Stimulated activated CD8-positive, alpha-beta memory T cell treated with anti-CD3 and anti-CD28 coated beads, Interleukin-4, amount 100 ng/mL, for 24 hours (primary cell): ENCODE measurements at regions not wholly inside any gene's neighbourhood (a gene's known extent, or its start where the extent isn't known, plus 50 kb on each side); places are given as distances from the start of the nearest gene placed in this dataset.
A peak's percentile ranks its signal among the peaks of the same experiment; 100 is the strongest.
"Not testable (repeated sequence)": the region's sequence is repeated elsewhere in the genome, so short reads cannot be mapped to it uniquely, and the experiment has no call there.

ENCODE experiments used
- DNase-seq: peaks from one replicate; pipeline ENCODE4 v3.0.0-alpha.2; 2020; ENCODE audit warnings: low read depth

GRCh38 chr21:31819692-31820091, 53.1 kb upstream of the HUNK start:
- not testable (repeated sequence) for DNase-seq

- DNase-seq, result not testable (repeated sequence)
Measured at GRCh38 chr21:31814356-31814755, 58.5 kb upstream of the HUNK start.

DNA sequence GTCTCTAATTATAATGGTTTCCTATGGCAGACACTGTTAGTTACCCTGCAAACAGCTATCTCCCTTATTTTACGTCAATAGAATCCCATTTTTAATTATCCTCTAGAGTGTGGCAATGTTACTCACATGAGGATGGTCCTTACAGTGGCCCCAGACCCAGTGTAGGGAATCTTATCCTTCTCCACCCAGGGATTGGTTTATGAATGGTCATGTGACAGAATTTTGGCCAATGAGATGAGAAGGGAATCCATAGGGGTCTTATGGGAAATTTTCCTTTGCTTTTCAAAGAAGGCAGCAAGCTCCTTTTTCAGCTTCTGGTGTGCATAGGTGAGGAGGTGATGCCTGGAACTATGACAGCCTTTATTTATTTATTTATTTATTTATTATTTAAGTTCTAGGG, 59.0 kb upstream of the HUNK start:
- no peak for DNase-seq

- DNase-seq, result no peak
Measured at GRCh38 chr21:31804008-31804394, 68.8 kb upstream of the HUNK start.

DNA sequence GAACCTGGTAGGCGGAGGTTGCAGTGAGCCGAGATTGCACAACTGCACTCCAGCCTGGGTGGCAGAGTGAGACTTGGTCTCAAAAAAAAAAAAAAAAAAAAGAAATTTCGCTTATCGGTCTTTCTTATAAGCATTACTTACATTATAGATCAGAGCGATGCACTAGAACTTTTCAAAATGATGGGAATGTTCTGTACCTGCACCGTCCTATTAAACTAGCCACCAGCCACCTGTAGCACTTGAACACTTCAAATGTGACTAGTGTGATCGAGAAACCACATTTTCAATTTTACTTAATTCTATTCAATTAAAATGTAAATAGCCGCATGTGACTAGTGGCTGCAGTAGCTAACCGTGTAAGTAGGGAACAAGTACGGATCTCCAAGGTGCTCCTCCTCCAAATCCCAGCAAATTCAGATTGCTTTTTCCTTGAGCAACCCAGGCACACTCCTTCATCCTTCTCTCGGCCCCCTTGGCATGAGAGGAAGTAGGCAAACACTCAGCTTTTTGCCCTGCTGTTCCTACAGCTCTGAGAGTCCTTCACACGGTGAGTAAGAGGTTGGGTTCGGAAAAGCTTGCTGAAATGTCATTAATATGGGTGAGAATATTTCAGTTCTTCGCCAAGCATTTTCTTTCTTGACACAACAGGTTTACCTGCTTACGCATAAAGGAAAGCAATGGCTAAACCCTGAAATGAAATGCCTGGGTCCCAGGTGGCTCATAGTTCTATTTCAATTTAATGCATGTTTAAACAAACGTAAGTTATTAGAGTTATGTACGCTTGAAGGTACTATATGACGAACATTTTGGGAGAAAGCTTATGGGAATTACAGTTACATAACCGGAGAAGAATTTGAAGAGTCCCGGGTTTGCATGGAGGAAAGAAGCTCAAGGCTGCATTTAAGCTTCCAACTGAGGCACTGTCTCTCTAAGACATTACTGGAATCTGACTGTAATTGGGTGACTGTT, 69.5 kb upstream of the HUNK start:
- DNase-seq, result no peak

DNA sequence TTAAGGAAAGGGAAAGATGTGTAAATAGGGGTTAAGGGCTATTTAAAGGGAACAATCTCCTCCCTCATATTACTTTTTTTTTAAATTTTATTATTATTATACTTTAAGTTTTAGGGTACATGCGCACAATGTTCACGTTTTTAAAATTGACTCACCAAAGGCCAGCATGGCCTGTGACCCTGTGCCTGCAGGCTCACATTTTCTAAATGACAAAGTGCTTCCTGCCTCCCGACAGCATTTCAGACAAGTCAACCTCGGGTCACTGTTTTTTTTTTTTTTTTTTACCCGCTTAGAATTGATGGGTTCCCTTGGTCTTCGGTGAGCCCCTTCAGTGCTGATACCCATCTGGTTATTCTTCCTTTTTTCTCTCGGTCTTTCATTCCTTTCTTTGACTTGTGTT, 70.4 kb upstream of the SCAF4 start:
- no peak for DNase-seq

- no peak for DNase-seq
Measured at GRCh38 chr21:31801551-31802219, 69.8 kb upstream of the SCAF4 start.

DNA sequence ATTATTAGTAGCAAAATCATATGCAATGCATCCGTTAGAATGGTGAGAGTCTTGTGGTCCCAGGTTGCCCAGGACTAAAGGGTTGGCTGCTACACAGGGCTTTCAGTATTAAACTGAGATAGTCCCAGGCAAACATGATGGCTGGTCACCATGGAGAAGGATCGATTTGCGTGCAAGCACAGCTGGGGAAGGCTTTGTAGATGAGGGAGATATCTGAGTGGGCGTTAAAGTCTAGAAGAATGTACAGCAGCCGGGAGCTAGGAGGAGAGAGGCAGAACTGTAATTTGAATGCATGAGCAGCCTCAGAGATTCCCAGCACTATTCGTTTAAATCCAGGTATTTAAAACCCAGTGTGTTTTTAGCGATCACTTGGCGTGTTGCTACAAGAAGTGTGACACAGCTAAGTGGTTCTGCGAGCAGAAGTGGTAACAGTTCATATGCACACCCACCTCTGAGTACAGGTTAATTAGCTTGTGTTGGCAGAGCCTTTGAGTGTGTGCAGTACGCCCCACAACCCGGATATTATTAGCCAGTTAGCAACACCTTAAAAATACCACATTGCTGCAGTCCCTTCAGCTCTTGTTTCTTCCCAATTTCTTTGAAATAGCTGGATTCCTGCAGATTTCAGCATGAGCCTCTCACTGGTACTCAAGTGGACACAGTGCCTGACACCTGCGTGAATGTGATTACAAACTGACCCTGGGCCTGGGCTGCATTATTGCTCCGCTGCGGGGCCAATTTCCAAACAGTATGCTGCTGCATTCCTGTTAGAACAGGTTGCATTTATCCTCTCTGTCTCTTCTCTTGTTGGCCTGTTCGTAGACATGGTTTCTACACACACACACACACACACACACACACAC, 67.2 kb upstream of the SCAF4 start:
- DNase-seq, result no peak

DNA sequence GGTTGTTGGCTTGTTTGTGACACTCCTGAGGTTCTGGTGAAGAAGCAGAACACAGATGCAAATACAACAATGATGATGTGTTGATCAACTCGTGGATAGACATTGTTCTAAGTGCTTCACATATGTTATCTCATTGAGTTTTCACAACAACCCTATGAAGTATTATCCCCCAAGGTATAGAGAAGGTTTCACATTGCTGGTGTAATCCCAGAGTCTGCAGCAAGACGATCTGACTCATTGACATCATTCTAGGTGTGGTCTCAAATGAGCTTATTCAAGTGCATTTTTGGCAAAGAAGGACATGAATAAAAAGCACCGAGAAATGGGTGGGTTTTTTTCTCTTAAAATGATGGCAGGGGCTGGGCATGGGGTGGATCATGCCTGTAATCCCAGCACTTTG, 64.1 kb upstream of the SCAF4 start:
- DNase-seq, result no peak

DNA sequence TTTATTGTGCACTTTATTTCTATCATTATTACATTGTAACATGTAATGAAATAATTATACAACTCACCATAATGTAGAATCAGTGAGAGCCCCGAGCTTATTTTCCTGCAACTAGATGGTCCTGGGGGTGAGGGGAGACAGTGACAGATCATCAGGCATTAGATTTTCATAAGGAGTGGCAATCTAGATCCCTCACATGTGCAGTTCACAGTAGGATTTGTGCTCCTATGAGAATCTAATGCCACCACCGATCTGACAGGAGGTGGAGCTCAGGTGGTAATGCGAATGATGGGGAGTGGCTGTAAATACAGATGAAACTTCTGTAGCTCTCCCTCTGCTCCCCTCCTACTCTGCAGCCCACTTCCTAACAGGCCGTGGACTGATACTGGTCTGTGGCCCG, 58.5 kb upstream of the SCAF4 start:
- not testable (repeated sequence) for DNase-seq

DNA sequence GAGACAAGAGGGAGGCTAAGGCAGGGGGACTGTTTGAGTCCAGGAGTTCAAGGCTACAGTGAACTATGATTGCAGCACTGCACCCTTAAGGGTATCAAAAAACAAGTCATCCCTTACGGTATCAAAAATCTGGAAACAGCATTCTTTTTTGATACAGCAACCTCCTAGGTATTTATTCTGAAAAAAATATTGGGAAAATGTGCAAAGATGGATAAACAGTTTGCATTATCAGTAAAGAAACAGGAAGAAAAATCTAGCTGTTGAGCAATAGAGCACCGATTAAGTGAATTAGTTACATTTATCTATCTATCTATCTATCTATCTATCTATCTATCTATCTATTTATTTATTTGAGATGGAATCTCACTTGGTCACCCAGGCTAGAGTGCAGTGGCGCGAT, 56.7 kb upstream of the SCAF4 start:
- DNase-seq, result no peak

DNA sequence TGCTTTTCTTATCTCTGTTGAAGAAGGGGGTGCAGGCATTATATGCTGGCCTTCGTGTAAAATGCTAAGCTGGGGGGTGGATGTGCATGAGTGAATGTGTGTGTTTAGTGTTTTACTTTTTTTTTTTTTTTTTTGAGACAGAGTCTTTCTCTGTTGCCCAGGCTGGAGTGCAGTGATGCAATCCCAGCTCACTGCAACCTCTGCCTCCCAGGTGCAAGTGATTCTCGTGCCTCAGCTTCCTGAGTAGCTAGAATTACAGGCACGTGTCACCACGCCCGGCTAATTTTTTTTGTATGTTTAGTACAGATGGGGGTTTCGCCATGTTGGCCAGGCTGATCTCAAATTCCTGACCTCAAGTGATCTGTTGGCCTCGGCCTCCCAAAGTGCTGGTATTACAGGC, 55.8 kb upstream of the SCAF4 start:
- DNase-seq, result not testable (repeated sequence)

DNA sequence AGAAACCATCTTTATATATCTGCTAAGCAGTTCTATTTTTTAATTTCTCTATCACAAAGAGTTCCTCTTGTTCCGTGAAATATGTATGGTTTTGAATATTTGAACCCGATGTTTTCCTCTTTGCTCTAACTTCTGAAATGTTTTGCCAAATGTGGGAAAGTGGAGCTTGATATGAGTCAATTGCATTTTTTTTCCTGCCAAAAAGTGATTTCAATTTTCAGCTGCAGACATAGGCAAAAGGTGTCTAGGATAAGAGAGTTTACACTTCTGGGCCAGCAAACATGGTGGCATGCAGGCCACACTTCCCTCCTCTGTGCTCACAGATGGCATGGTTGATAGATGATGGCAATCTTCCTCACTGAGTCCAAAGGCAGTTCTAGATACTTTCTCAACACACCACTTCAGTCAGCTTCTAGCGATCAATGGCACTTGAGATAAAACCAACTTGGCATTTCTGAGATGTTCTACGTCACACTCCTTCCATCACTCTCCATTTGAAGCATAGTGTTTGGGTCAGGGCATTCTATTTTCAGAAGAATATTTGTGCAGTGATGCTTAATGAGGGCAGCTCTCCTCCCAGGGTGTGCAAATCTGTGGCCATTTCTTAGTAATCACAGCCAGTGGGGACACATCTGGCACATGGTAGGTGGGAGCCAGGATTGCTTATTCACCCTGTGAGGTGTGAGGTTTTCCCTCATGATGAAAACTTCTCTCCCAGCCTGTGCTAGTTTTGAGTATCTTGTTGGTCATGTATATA, 54.4 kb upstream of the SCAF4 start:
- DNase-seq, result no peak

- peak; percentile 13 for DNase-seq
Measured at GRCh38 chr21:31785237-31786163, 53.6 kb upstream of the SCAF4 start.

DNA sequence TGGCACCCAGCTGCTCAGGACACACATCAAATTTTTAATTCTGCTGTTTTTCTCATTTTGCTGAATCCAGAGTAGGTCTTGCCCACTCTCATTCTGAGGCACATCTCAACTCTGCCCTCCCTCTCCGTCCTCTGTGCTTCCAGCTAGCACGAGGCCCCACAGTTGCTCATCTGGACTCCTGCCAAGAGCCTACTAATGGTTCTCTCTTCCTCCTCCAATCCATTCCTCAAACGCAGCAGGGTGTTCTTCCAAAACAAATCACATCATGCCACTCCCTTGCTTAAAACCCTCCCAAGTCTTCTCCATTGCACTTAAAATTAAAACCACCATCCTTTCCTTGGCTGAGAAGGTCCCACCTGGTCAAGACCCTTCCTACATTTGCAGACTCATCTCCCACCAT, 49.8 kb upstream of the SCAF4 start:
- no peak for DNase-seq
